Ovary (tissue), 3 donors: ENCODE measurements at regions not wholly inside any gene's neighbourhood (a gene's known extent, or its start where the extent isn't known, plus 50 kb on each side); places are given as distances from the start of the nearest gene placed in this dataset.

ENCODE experiments used
- CTCF ChIP-seq, 3 donors: fragments of 450-650 bp in 2 of 3; fragments of 200-600 bp in 1 of 3; IDR thresholded peaks; one replicate each; pipeline versions ENCODE4 v1.5.1 to v1.8.0; 2016 to 2022; ENCODE audit warnings: antibody characterized with exemption in 3 of 3, mild to moderate bottlenecking in 1 of 3
- EP300 ChIP-seq: sonication (generic); formaldehyde crosslinking; IDR thresholded peaks from one replicate; pipeline ENCODE4 v1.6.1; 2017; ENCODE audit warnings: antibody characterized with exemption
- POLR2A ChIP-seq: fragments of 450-650 bp; IDR thresholded peaks from one replicate; pipeline ENCODE4 v1.6.1; 2017; ENCODE audit warnings: antibody characterized with exemption, mild to moderate bottlenecking, moderate library complexity
- donor health status: DM: no; HTN: no; CAD: no.

GRCh38 chr3:82715091-82715856 is 953.8 kb upstream of the GBE1 start:
- no peak for TF ChIP-seq POLR2A
- TF ChIP-seq CTCF (IDR thresholded peaks at IDR 0.05), result no peak
- no peak for TF ChIP-seq EP300
